GM21529 (cell line): ENCODE measurements at regions not wholly inside any gene's neighbourhood (a gene's known extent, or its start where the extent isn't known, plus 50 kb on each side); places are given as distances from the start of the nearest gene placed in this dataset.
"Not testable (repeated sequence)": the region's sequence is repeated elsewhere in the genome, so short reads cannot be mapped to it uniquely, and the experiment has no call there.

ENCODE experiments used
- ATAC-seq: cut with Tn5 transposase; IDR thresholded peaks from one replicate; pipeline ENCODE4 v1.9.1; 2021; ENCODE audit not compliant: unreplicated experiment

DNA sequence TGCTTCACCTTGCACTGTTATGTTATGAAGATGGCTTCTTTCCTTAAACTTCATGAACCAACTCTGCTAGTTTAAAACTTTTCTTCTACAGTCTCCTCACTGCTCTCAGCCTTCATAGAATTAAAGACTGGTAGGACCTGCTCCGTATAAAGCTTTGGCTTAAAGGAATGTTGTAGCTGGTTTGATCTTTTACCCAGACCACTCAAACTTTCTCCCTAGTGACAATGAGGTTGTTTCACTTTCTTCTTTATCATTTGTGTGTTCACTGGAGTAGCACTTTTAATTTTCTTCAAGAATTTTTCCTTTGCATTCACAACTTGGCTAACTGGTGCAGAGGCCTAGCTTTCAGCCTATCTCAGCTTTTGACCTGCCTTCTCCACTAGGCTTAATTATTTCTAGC lies 316.4 kb upstream of the RNF32 start:
- no peak for ATAC-seq

DNA sequence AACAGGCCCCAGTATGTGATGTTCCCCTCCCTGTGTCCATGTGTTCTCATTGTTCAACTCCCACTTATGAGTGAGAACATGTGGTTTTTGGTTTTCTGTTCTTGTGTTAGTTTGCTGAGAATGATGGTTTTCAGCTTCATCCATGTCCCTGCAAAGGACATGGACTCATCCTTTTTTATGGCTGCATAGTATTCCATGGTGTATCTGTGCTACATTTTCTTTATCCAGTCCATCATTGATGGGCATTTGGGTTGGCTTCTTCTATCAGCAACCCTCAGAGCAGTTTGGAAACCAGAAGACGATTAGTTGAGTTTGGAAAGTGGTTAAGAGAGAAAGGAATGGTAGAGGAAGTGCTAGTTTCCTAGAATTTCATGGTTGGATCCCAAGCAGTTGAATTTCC lies 319.1 kb upstream of the RNF32 start:
- ATAC-seq, result not testable (repeated sequence)

DNA sequence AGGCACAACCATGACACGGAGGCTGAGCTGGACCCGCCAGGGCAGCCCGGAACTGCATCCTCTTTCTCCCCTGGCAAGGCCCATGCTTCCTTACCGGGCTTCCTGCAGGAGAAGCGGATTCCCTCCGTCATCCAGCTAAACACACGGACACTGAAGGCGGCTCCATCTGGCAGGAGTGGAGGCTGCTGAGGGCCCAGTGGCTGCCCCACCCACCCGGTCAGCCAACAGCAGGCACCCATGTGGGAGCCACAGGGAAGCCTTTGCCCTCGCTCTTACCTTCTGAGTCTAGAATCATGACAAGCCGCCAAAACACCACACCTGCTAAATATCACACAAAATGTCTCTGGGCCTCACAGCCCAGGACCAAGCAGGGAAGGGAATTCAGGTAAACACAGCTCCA lies 321.6 kb upstream of the RNF32 start:
- ATAC-seq, result no peak

DNA sequence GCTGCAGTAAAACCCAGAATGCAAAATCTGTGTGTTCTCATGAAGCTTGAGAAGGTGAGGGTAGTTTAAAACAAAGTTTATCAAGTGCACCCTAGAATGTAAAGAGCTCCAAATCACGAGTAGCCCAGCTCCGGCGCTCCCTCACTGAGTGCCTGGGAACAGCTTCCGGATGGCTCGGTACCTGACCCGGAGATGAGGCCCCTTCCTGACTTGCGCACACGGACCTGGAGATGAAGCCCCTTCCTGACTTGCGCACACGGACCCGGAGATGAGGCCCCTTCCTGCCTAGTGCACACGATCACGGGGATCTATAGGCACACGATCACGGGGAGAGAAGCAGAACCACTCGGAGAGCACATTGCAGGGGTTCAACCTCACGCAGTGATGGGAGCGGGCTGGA lies 322.1 kb upstream of the RNF32 start:
- no peak for ATAC-seq

DNA sequence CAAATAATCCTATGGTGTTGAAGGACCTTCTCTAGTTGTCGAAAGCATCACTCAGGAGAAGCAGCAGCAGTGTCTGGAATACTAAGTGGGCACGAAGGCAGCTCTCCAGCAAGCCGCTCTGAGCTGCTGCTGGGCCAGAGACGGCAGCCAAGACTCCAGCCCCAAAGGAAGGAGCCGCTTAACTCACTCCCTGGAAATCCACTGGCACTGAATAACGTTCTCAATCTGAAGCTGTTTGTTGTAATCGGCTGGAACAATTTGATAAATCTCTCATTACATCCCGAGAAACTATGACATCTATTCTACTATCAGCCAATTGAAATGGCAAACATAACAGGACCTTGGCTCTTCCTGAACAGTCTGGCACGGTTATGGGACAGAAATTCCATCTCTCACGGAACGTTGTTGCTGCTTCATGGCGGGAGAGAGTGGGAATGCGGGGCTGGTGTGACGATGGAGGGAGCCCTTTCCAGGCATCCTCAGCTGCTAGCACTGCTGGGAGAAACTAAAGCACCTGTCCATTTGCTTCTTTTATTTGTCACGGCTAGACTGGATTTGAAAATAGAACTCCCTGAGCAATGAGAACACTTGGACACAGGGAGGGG lies 331.5 kb upstream of the RNF32 start:
- no peak for ATAC-seq

DNA sequence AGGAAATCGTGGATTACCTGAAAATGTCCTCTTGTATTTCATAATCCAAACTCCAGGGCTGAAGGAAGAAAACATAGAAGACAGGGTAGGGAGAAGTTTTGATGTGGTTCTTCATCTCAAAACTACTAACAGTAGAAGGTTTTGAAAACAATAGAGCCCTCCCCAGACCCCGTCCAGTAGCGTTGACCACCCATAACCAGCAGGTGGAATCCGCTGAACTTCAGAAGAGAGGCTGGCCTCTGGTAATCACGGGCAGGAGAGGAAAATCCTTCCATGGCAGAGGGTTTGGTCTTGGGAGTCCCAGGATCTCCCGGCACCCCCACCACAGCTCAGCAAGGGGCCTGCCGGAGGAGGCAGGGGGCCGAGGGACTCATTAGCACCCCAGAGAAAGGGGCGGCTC lies 333.4 kb upstream of the RNF32 start:
- no peak for ATAC-seq

DNA sequence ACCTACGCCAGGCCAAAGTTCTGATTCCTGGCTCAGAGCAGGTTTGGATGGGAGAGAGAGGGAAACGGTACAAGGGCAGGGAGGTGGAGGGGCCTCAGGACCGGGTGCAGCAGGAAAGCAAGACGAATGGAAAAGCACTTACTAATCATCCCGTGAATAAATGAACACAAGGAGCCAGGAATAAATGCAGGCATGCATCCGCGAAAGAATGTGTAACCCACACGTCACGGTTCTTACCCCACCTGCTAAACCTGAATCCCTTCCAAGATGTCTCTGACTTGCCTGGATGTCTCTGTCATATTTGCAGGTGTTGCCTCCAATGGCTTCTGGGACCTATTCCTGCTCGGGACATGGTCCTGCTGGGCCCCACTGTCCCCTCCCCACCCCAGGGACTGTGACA lies 335.2 kb upstream of the RNF32 start:
- no peak for ATAC-seq

DNA sequence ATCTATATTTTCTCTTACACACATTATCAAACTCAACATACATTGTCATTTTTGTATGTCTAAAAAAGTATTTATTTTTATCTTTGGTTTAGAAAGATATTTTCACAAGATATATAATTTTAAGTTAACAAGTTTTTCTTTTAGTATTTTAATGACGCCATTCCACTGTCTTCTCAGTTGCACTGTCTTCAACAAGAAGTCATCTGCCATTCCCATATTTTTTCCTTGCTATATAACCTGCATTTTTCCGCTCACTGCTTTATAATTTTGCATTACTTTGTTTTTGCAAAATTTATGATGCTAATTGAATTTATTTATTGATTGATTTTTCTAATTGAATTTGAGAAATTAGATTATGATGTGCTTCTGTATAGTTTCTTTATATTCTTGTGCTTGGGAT lies 357.8 kb upstream of the RNF32 start:
- no peak for ATAC-seq

DNA sequence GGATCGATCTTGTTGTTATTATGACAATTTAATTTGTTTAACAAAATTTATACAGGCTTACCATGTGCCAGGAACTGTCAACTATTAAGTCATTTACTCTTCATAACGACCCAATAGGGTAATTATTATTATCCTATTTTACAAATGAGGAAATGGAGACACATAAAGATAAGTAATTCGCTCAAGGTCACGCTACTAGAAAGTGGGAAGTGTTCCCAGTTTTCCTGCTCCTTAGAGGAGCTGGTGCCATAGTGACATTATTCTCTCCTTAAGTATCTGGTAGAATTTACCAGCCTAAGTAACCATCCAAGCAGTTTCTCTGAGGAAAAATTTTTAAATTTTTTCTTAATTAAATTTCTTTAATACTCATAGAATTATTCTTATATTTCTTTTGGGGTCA lies 360.9 kb upstream of the RNF32 start:
- ATAC-seq, result no peak

DNA sequence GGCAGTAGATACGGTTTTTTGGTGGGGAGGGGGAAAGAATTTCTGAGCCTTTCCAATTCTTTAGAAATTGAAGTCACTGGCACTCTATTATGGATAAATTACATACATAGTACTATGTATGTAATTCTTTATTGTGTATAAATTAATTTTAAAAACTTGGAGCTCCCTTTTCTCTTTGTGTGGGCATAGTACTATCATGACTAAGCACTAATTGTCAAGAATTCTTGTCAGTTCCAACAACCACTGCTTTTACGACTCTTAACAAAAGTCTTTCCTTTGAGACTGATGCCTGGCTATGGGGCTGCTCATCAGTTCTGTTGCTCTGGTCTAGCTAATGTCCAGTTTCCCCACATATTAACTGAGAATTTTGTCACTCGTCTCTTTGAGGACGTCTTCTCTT lies 365.3 kb upstream of the RNF32 start:
- no peak for ATAC-seq

DNA sequence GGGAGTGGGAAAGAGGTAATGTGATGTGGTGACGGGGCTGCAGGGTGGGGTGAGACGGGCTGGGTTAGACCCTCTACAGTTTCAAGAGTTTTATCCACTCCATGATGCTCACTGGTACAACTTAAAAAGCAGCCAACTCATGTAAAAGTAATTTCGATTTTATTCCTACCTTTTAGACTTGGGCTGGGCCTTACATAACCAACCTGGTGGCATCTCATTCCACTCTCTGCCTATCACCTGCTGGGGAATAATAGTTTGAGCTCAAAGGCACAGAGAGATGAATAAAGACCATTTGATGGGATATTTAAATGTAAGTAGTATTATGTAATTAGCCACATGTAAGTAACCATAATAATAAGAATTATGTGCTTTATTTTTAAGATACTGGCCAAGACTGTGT lies 366.0 kb upstream of the RNF32 start:
- ATAC-seq, result no peak

DNA sequence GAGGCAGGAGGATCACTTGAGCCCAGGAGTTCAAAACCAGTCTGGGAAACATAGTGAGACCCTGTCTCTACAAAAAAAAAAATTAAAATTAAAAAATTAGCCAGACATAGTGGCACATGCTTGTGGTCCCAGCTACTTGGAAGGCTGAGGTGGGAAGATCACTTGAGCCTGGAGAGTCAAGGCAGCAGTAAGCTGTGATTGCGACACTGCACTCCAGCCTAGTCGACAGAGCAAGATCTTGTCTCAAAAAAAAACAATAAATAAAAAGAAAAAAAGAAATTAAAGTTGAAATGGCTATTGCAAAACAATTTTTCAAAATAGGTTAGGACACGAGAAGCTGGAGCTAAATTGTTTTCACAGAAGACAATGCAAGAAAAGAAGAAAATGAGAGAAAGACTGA lies 379.0 kb upstream of the RNF32 start:
- ATAC-seq, result no peak

DNA sequence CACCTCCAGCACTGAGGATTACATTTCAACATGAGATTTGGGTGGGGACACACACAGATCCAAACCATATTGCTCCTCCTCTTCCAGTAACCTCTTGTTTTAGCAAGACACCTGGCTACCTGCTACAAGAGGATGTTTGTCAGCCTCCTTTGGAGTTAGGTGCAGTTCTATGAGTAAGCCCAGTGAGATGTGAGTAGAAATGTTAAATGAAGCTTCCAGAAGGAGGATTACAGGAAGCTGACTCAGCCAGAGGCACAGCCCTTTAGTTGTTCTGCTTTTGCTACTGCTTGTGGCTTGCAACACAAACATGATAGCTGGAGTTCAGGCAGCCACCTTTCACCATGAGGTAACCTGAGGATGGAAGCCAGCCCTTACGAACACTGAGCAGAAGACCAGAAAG lies 382.7 kb upstream of the RNF32 start:
- ATAC-seq, result no peak

DNA sequence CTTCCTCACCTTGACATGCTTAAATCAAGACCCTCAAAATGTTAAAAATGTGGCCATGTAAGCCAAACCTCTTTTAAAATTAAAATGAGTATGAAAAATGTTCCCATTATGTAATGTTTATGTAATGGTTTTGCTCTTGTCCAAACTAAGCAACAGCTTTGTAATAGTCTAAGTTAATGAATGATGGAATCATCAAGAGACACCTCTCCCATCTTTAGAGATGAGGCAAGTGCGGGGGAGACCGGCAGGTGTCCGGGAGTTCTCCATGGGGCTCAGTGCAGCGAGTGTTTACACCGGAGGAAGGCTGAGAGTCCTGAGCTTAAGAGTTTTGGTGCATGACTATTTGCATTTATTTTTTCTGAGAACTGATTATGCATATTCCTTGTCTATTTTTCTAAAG lies 384.9 kb upstream of the RNF32 start:
- ATAC-seq, result no peak

DNA sequence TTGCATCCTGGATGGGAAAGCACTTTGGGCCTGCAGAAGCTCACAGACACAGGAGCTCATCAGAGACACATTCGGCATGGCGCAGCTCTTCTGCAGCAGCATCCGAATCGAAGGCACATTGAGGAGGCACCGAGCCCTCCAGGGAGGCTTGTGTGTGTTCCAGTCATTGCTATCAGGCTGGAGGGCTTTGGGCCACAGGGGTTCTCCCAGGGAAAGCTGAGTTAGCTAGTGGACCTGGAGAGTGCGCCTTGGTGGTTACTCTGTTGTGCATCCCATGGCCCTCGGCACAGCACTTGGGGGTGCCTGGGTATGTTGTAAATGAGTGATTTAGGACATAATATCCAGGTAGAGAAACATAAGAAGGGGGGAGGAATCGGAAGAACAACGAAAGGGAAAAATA lies 388.7 kb upstream of the RNF32 start:
- ATAC-seq, result no peak

DNA sequence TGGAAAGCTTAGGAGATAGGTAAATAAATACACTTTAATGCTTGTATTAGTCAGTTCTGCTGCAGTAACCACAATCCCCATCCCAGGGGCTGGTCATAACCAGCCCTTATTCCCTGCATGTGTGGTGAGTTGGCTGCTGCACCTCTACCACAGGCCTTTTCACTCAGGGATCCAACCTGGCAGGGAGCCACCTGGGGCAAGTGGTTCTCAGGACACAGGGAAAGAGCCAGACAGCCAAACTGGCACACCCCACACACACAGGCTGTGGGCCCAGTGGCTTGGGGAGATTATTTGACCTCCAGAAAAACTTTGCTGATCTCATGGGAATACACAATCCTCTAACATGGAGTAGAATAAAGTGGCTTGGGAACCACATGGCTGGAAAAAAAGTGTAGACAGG lies 400.0 kb upstream of the RNF32 start:
- no peak for ATAC-seq

DNA sequence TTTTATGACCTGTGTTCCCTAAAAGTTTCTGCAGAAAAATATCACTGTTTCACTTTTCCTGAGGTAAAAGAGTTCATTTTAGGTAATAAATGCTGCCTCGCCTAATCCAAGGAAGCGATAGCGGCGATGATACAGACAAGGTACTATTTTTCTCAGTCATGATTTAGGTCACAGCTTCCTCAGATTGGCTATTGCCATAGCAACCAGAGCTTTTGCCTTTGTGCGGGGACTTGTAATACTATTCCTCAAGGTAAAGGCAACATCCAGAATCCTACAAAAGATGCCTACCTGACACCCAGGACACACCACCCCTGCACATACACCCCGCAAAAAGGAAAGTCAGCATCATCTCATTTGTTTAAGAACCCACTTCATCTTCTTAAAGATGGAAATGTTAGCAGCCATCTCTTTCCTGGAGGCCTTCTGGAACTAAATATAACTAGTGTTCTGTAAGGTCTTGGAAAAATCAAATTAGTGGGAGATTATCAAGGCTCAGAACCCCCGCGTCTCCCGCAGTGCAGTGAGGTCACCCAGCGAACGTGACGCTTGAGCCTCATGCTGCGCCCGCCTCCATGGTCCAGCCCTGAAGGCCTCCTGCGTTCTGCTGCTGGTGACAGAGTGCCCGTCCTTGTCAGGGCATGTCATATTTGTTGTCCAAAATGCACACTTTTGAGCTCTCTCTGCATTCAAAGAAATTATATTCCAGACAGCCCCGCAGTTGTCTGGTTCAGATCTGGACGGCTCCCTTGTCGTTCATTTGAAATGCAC lies 402.0 kb upstream of the RNF32 start:
- no peak for ATAC-seq

DNA sequence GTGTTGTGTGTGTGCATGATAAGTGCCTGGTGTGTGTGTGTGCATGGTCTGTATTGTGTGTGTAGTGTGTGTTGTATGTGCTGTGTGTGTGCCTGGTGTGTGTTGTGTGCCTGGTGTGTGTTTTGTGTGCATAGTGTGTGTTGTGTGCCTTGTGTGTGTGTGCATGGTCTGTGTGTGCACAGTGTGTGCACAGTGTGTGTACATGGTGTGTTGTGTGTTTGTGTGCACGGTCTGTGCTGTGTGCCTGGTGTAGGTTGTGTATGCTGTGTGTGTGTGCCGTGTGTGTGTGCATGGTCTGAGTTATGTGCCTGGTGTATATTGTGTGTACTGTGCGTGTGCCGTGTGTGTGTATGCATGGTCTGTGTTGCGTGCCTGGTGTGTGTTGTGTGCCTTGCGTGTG lies 403.0 kb upstream of the RNF32 start:
- no peak for ATAC-seq

DNA sequence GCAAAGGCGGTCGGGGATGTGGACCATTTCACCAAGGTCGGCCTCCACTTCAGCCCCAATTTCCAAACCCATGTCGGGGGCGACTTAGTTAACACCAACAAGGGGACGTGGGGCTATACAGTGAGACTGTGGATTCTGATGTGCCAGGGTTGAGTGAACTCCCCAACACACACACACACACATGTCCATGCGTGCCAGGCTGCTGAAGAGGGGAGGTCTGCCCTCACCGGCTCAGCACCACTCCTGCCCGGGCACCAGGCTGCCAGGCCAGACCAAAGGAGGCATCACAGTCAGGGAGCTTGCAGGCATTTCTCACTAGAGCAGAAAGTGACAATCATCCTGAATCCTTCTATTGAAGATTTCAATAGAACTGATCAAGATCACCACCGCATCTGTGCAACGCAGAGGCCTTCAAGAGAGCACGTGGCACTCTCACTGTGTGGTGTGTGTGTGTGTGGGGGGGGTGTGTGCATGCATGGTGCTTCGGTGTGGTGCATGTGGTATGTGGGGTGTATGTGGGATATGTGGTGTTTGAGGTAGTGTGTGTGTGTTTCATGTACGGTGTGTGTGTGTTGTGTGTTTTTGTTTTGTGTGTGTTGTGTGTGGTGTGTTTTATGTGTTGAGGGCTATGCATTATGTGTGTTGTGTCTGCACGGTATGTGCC lies 403.5 kb upstream of the RNF32 start:
- ATAC-seq, result no peak

DNA sequence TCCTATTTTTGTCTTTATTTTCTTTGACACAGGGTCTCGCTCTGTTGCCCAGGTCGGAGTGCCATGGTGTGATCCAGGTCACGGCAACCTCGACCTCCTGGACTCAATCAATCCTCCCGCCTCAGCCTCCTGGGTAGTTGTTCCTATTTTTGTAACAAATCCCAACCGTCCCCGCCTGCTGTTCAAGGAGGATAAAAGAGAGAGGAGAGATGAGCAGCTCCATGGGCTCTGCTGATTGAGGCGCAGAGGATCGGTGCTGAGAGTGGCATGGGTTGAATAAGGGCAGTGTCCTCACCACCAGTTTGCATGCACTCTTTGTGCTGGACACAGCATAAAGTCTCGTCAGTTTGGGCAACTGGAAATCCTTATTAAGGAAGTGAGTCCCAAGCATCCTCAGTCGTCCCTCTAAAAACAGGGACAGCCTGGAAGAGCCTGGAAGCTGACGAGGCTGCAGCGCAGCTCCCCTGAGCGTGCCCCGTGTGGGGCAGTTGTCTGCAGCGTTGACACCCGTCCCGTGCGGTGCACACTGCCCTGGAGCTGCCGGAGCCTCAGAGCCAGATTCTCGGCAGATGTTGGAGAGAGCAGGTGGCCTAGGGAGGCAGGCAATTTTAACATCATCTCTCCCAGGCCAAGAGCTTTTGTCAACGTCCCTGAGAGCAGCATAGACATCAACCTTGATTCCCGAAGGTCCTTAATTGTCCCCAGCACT lies 404.2 kb upstream of the RNF32 start:
- no peak for ATAC-seq

DNA sequence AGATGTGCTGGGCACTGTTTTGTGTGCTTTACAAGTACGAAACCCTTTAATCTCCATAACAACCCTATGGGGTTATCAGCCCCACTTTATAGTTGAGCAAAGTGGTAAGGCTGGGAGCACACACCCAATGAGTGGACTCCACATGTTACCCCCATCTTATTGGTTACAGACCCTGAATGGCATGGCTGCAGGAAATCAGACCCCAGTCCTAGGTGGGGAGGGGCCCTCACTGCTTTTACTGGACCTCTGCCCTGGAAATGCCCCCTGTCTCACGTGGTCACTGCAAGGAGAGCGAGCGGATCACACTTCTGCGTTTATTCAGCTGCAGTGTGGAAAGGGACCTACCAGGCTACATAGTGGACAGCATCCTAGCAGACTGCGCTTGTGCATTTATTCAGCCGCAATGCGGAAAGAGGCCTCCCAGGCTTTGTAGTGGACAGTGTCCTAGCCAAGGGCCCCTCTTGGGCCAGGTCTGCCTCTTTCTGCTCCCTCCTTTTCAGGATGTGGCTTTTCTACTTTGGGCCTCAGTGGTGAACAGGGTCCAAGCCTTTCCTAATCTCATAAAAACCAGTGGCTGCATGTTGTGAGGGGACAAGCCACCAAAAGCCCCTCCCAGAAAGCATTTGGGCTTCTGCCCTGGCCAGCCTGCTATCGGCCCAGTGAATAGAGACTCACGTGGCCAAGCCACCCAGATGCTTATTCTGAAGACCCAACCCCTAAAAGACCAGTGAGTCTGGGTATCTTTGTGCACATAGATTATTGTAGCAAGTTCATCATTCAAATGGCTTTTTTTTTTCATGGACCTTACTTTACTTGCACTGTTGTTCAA lies 405.7 kb upstream of the RNF32 start:
- ATAC-seq, result no peak
